Psoas muscle (tissue), 7 donors: ENCODE measurements at regions not wholly inside any gene's neighbourhood (a gene's known extent, or its start where the extent isn't known, plus 50 kb on each side); places are given as distances from the start of the nearest gene placed in this dataset.

Experiments used
- ATAC-seq, 4 donors: fragments of 200-7000 bp; cut with Tn5 transposase; one replicate each; pipeline ENCODE4 v1.9.1; 2020; ENCODE audit warnings: moderate library complexity in 3 of 4, mild to moderate bottlenecking in 2 of 4
- DNase-seq, 2 donors: peaks; one replicate each; pipeline ENCODE4 v3.0.0-alpha.2; 2020
- H3K27ac ChIP-seq: fragments of 200-600 bp; one replicate; pipeline ENCODE4 v1.8.0; 2022
- H3K27me3 ChIP-seq, 3 donors: fragments of 200-600 bp in 1 of 3; one replicate each; pipeline versions ENCODE4 v1.6.1 to v1.8.0; 2013 to 2022; ENCODE audit warnings: low read length in 2 of 3, mild to moderate bottlenecking in 2 of 3, moderate library complexity in 1 of 3; ENCODE audit not compliant: insufficient read depth in 3 of 3
- H3K36me3 ChIP-seq, 2 donors: fragments of 200-600 bp in 1 of 2; one replicate each; pipeline versions ENCODE4 v1.6.1 to v1.8.0; 2013 to 2022; ENCODE audit warnings: low read depth in 1 of 2, mild to moderate bottlenecking in 1 of 2, moderate library complexity in 1 of 2; ENCODE audit not compliant: insufficient read depth in 1 of 2
- H3K4me1 ChIP-seq: fragments of 200-600 bp; one replicate; pipeline ENCODE4 v1.8.0; 2022
- H3K4me3 ChIP-seq: fragments of 200-600 bp; one replicate; pipeline ENCODE4 v1.8.0; 2022; ENCODE audit warnings: mild to moderate bottlenecking
- H3K9me3 ChIP-seq: fragments of 200-600 bp; one replicate; pipeline ENCODE4 v1.8.0; 2022
- WGBS, 3 donors: extraction: QIAGEN DNeasy Blood & Tissue Kit; methylation state at CpG; one replicate each; pipeline versions ENCODE4 v1.1.6 to v1.1.7; 2013; 5-methylcytosine and 5-hydroxymethylcytosine counted together
- intact Hi-C, 2 donors: fragments of 100-400 bp; cut with DNase I; formaldehyde crosslinking; loops; one replicate each; pipeline versions ENCODE4 v1.11.0 to v1.14.2; 2022
- TF ChIP-seq, protein P1 (sequence below): fragments of 200-600 bp; IDR thresholded peaks from one replicate; pipeline ENCODE4 v1.8.0; 2022; ENCODE audit warnings: antibody characterized with exemption
- donor health status: healthy with polysubstance abuse.
- donor health status: DM: no; HTN: no; CAD: no; lungs with moderate emphysema.
- donor health status: Bipolar disorder and iron deficiency.
- donor health status: healthy.
- donor health status: DM: yes; HTN: yes; CAD: no.
- donor health status: DM: no; HTN: no; CAD: no.
- donor health status: DM: yes; HTN: yes; CAD: no.

DNA sequence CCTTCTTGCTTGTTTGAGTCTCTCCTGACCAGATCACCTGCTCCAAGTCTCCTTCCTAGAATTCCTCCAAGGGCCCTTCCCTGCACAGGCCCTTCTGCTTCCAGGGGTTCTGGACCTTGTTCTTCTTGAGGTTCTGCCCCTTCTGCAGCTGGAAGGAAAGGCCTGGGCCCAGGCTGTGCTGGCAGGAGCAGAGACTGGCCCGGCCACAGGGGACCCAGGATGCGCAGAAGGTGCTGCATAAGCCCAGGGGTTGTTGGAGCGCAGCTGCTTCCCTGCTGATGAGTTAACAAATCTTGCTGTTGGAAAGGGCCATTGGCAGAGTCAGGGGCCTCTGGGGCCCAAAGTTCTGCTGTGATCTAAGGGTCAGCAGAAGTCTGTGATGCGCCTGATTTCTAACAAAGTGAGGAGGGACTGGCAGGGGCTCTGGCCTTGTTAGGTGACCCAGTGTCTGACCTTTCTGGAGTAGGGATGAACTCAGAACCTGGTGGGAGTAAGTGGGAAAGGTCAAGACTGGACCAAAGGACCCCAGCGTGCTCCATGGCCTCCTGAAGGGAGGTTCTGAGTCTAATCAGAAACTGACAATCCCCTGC lies 509.8 kb downstream of the PTPRU start:
- Histone ChIP-seq H3K27ac (no peak overlapping the region), H3K27me3 (peaks cover 0 to 13% (median 2%) of the 10 kb centered on the region in 3 donors), H3K4me3 (no peak overlapping the region), H3K4me1 (no peaks in the 10 kb centered on the region), H3K9me3 (no peaks in the 10 kb centered on the region), H3K36me3 (no peaks in the 10 kb centered on the region)
- ATAC-seq (no peak), DNase-seq (no peak)
- intact Hi-C loops: no loop called here
- 78 to 82% (median 80%) methylated on average over 5 of the region's 5 CpGs for WGBS, 3 donors
- TF ChIP-seq, protein P1, sequence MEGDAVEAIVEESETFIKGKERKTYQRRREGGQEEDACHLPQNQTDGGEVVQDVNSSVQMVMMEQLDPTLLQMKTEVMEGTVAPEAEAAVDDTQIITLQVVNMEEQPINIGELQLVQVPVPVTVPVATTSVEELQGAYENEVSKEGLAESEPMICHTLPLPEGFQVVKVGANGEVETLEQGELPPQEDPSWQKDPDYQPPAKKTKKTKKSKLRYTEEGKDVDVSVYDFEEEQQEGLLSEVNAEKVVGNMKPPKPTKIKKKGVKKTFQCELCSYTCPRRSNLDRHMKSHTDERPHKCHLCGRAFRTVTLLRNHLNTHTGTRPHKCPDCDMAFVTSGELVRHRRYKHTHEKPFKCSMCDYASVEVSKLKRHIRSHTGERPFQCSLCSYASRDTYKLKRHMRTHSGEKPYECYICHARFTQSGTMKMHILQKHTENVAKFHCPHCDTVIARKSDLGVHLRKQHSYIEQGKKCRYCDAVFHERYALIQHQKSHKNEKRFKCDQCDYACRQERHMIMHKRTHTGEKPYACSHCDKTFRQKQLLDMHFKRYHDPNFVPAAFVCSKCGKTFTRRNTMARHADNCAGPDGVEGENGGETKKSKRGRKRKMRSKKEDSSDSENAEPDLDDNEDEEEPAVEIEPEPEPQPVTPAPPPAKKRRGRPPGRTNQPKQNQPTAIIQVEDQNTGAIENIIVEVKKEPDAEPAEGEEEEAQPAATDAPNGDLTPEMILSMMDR: no peak

DNA sequence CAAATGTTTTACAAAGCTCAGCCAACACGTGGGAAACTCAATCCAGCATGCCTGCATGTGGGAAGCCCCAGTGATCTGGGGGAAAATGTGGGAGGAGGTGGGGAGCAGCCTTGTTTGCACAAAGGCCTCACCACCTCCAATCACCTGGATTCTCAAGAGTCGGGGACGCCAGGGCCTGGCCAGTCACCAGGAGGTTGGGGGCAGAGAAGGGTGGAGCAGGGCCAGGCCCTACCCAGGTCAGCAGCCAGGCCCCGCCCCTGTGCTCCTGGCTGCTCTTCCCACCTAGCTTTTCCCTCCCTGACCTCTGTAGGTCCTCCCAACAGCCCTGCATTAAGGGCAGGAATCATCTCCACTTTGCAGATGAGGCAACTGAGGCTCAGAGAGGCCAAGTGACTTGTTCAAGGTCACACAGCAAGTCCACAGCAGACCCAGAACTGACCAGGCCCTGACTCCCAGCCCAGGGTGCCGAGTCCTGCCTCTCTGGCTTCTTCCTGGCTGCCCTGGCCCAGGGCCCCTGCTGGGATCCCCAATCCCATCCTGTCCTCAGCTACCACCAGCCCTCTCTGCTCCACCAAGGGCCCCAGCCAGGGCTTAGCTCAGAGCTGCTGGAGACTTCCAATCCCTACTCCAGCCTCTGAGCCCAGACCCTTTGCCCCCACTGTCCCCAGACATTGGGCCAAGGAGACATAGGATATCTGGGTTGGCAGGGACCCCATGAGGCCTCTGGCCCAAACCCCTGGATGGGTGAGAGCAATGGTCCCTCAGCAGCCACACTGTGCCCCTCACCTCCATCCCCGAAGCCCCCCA lies 508.6 kb downstream of the PTPRU start:
- H3K27me3 ChIP-seq: peaks cover 0 to 13% (median 6%) of the 10 kb centered on the region in 3 donors
- 43 to 56% (median 53%) methylated on average over 6 of the region's 6 CpGs for WGBS, 3 donors
- no peaks in the 10 kb centered on the region for H3K36me3 ChIP-seq
- H3K27ac ChIP-seq: no peak overlapping the region
- ATAC-seq (no peak), DNase-seq (no peak)
- no peaks in the 10 kb centered on the region for H3K9me3 ChIP-seq
- intact Hi-C loops: no loop called here
- H3K4me1 ChIP-seq: no peaks in the 10 kb centered on the region
- no peak overlapping the region for H3K4me3 ChIP-seq
- TF ChIP-seq, protein P1: no peak

DNA sequence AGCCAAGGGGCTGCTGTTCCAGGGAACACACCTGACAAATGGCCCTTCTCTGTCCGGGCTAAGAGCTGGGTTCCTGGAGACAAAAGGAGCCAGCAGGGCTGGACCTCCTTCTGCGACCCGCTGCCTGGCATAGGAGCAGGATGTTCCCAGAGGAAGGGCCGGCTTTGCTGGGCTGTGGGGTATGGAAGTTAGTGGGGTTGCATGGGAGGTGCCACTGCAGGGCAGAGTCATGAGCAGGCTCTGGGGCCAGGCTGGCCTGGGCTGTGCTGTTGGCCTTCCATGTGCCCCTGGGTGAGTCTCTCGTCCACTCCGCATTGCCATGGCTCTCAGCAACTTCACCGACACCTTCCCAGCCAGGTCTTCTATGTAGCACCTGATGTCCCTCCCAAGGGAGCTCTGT lies 507.6 kb downstream of the PTPRU start:
- TF ChIP-seq, protein P1: no peak
- 66 to 75% (median 75%) methylated on average over 7 of the region's 7 CpGs for WGBS, 3 donors
- H3K27ac ChIP-seq: no peak overlapping the region
- no peaks in the 10 kb centered on the region for H3K36me3 ChIP-seq
- intact Hi-C loops: no loop called here
- no peaks in the 10 kb centered on the region for H3K4me1 ChIP-seq
- no peaks in the 10 kb centered on the region for H3K9me3 ChIP-seq
- DNase-seq (no peak), ATAC-seq (no peak)
- no peak overlapping the region for H3K4me3 ChIP-seq
- peaks cover 0 to 13% (median 6%) of the 10 kb centered on the region in 3 donors for H3K27me3 ChIP-seq

DNA sequence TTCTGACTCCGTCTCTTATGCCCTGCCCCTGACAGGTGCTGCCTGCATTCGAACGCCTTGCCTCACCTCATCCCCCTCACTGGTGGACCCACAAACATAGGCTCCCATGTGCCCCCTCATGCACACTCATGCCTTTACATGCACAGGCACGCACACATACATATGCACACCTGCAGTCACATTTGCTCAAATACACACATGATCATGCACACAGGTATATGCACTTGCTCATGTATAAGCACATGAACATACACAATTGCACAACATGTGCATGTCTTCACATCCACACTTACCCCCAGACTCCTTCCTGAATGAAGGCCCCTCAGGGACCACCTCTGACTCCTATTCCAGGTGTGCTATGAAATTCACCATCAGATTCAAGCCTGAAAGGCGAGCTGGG lies 506.9 kb downstream of the PTPRU start:
- TF ChIP-seq, protein P1: no peak
- WGBS, 3 donors: 77 to 80% (median 77%) methylated on average over 5 of the region's 5 CpGs
- H3K4me3 ChIP-seq: no peak overlapping the region
- no peak overlapping the region for H3K27ac ChIP-seq
- H3K9me3 ChIP-seq: no peaks in the 10 kb centered on the region
- ATAC-seq: no peak
- no peaks in the 10 kb centered on the region for H3K36me3 ChIP-seq
- H3K27me3 ChIP-seq: peaks cover 0 to 19% (median 10%) of the 10 kb centered on the region in 3 donors
- intact Hi-C loops: no loop called here
- no peak for DNase-seq
- no peaks in the 10 kb centered on the region for H3K4me1 ChIP-seq
